ENCODE measurements at regions not wholly inside any gene's neighbourhood (a gene's known extent, or its start where the extent isn't known, plus 50 kb on each side); places are given as distances from the start of the nearest gene placed in this dataset.
A peak's percentile ranks its signal among the peaks of the same experiment; 100 is the strongest.
"Not testable (repeated sequence)": the region's sequence is repeated elsewhere in the genome, so short reads cannot be mapped to it uniquely, and the experiment has no call there.

GRCh38 chr12:46884362-46884761, 58.6 kb upstream of the SLC38A4 start:
- DNase-seq (ENCODE audit: low spot score), result no peak

GRCh38 chr12:46886541-46887041, 60.8 kb upstream of the SLC38A4 start:
- no peak for DNase-seq (ENCODE audit: low spot score)

- DNase-seq (ENCODE audit: low spot score), result no peak
Measured at GRCh38 chr12:46887870-46888269, 62.1 kb upstream of the SLC38A4 start.

- DNase-seq (ENCODE audit: low spot score), result no peak
Measured at GRCh38 chr12:46888568-46888967, 62.8 kb upstream of the SLC38A4 start.

GRCh38 chr12:46891306-46891705, 65.5 kb upstream of the SLC38A4 start:
- no peak for DNase-seq (ENCODE audit: low spot score)

- no peak for DNase-seq (ENCODE audit: low spot score)
Measured at GRCh38 chr12:46892034-46892705, 66.4 kb upstream of the SLC38A4 start.

GRCh38 chr12:46892887-46893286, 67.1 kb upstream of the SLC38A4 start:
- no peak for DNase-seq (ENCODE audit: low spot score)

- DNase-seq (ENCODE audit: low spot score), result no peak
Measured at GRCh38 chr12:46893434-46893833, 67.6 kb upstream of the SLC38A4 start.

GRCh38 chr12:46895726-46896125, 69.9 kb upstream of the SLC38A4 start:
- no peak for DNase-seq (ENCODE audit: low spot score)

GRCh38 chr12:46896680-46897079, 70.9 kb upstream of the SLC38A4 start:
- no peak for DNase-seq (ENCODE audit: low spot score)

GRCh38 chr12:46898152-46898931, 72.5 kb upstream of the SLC38A4 start:
- no peak for DNase-seq (ENCODE audit: low spot score)

GRCh38 chr12:46898989-46899388, 73.2 kb upstream of the SLC38A4 start:
- no peak for DNase-seq (ENCODE audit: low spot score)

GRCh38 chr12:46900734-46901463, 75.1 kb upstream of the SLC38A4 start:
- no peak for DNase-seq (ENCODE audit: low spot score)

- no peak for DNase-seq (ENCODE audit: low spot score)
Measured at GRCh38 chr12:46901464-46902205, 75.8 kb upstream of the SLC38A4 start.

- no peak for DNase-seq (ENCODE audit: low spot score)
Measured at GRCh38 chr12:46903058-46903457, 77.3 kb upstream of the SLC38A4 start.

GRCh38 chr12:46904406-46905238, 78.8 kb upstream of the SLC38A4 start:
- DNase-seq (ENCODE audit: low spot score), result no peak

- DNase-seq (ENCODE audit: low spot score), result not testable (repeated sequence)
Measured at GRCh38 chr12:46905239-46905627, 79.4 kb upstream of the SLC38A4 start.

GRCh38 chr12:46907791-46908190, 82.0 kb upstream of the SLC38A4 start:
- no peak for DNase-seq (ENCODE audit: low spot score)

GRCh38 chr12:46908236-46908935, 82.6 kb upstream of the SLC38A4 start:
- DNase-seq (ENCODE audit: low spot score), result peak; percentile 7

Data from HT-29 (cell line).